HG03565 (cell line): ENCODE measurements at regions not wholly inside any gene's neighbourhood (a gene's known extent, or its start where the extent isn't known, plus 50 kb on each side); places are given as distances from the start of the nearest gene placed in this dataset.
"Not testable (repeated sequence)": the region's sequence is repeated elsewhere in the genome, so short reads cannot be mapped to it uniquely, and the experiment has no call there.

Experiments used
- ATAC-seq: cut with Tn5 transposase; IDR thresholded peaks from one replicate; pipeline ENCODE4 v1.9.1; 2021; ENCODE audit warnings: mild to moderate bottlenecking, moderate library complexity; ENCODE audit not compliant: unreplicated experiment

- ATAC-seq: no peak
These were observed 85.1 kb downstream of the NIBAN1 start for GRCh38 chr1:184889166-184889565.

- no peak for ATAC-seq
These were observed 85.8 kb downstream of the NIBAN1 start for GRCh38 chr1:184888505-184888904.

- no peak for ATAC-seq
These were observed 91.1 kb downstream of the NIBAN1 start for GRCh38 chr1:184882957-184883815.

GRCh38 chr1:184881941-184882913 lies 92.1 kb downstream of the NIBAN1 start:
- ATAC-seq: no peak

- ATAC-seq: no peak
These were observed 94.3 kb downstream of the NIBAN1 start for GRCh38 chr1:184879876-184880557.

- no peak for ATAC-seq
These were observed 95.7 kb downstream of the NIBAN1 start for GRCh38 chr1:184878602-184879001.

- ATAC-seq: no peak
These were observed 96.3 kb downstream of the NIBAN1 start for GRCh38 chr1:184878002-184878401.

- ATAC-seq: not testable (repeated sequence)
These were observed 98.3 kb downstream of the NIBAN1 start for GRCh38 chr1:184876015-184876414.

GRCh38 chr1:184875218-184875617 lies 99.1 kb downstream of the NIBAN1 start:
- ATAC-seq: no peak

- no peak for ATAC-seq
These were observed 104.0 kb downstream of the NIBAN1 start for GRCh38 chr1:184870319-184870718.

GRCh38 chr1:184867866-184868689 lies 106.2 kb downstream of the NIBAN1 start:
- no peak for ATAC-seq

- peak; percentile 89 for ATAC-seq
These were observed 107.1 kb downstream of the NIBAN1 start for GRCh38 chr1:184866991-184867788.

GRCh38 chr1:184866586-184866985 lies 107.7 kb downstream of the NIBAN1 start:
- peak; percentile 10 for ATAC-seq

GRCh38 chr1:184865831-184866230 lies 108.5 kb downstream of the NIBAN1 start:
- ATAC-seq: no peak

- no peak for ATAC-seq
These were observed 107.2 kb upstream of the EDEM3 start for GRCh38 chr1:184861755-184862336.

GRCh38 chr1:184860985-184861754 lies 106.5 kb upstream of the EDEM3 start:
- peak; percentile 47 for ATAC-seq

GRCh38 chr1:184860535-184860934 lies 105.9 kb upstream of the EDEM3 start:
- no peak for ATAC-seq

- ATAC-seq: no peak
These were observed 104.9 kb upstream of the EDEM3 start for GRCh38 chr1:184859381-184860105.
